Stimulated activated CD8-positive, alpha-beta memory T cell treated with anti-CD3 and anti-CD28 coated beads, Interleukin-7, amount 100 ng/mL, for 4 hours (primary cell): ENCODE measurements at regions not wholly inside any gene's neighbourhood (a gene's known extent, or its start where the extent isn't known, plus 50 kb on each side); places are given as distances from the start of the nearest gene placed in this dataset.
"Not testable (repeated sequence)": the region's sequence is repeated elsewhere in the genome, so short reads cannot be mapped to it uniquely, and the experiment has no call there.

Experiments used
- DNase-seq, 2 donors: peaks; one replicate each; pipeline ENCODE4 v3.0.0-alpha.2; 2020; ENCODE audit warnings: low read depth in 2 of 2

DNA sequence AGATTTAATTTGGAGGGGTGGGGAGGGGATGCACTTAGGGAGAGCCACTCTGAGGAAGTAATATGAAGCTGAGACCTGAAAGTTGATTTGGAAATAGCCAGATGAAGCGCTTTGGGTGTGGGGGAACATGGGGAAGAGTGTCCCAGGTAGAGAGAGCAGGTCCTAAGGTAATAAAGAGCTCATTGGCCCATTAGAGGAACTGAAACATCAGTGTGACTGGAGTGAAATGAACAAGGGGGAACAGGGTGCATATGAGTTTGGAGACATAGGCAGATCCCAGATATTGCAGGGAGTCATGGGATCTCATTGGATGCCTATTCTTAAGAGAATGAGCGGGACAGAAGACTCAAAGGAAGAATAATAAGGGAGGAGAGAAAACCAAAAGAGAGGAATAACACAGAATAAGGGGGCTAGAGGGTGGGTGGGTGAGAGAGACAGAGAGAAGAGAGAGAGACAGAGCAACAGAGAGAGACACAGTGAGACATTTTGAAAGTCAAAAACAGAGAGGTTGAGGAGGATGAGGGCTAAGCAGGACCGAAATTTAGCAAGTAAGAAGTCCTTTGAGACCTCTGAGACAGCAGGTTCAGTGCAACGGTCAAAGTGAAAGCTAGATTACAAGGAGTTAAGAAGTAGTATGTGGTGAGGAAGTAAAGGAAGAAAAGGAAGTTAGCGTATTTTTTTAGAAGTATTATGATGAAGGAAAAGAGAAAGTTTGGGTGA is 54.1 kb upstream of the NOTCH2NLA start:
- DNase-seq, result not testable (repeated sequence)

DNA sequence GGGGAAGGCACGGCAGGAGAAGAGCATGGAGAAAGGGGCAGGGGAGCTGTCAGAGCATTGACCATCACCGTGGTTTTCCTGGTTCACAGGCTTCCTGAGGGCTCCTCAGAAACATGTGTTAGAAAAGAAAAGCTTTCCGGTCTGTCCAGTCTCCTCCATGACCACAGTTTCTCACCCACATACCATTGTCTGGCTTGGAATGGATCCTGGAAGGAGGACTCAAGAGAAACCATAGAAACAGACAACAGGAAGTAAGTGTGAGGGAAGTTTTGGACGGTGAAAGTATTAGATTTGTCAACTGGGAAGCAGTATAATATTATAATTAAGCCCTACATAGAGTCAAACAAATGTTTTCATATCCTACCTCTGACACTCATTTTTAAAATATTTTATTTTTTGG is 52.7 kb upstream of the NOTCH2NLA start:
- DNase-seq, result not testable (repeated sequence)

DNA sequence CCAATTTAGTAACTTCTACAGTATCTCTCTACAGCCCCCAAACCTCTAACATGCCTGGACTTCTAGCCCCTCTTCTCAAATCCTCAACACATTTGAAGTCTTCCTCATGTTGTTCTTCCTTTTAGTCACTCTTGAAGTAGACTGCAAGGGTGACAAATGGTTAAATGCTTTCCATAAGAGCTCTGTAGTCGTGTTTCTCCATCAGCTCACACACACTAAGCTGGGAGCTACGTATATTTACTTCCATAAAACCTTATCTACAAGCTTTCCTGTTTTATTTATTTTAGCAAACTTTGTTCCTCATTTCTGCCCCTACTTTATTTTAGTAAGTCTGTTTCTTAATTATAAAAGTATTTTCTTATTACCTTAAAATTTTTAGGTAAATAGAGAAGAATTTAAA is 49.9 kb upstream of the NOTCH2NLA start:
- DNase-seq, result not testable (repeated sequence)
